D721Med (cell line): ENCODE measurements at regions not wholly inside any gene's neighbourhood (a gene's known extent, or its start where the extent isn't known, plus 50 kb on each side); places are given as distances from the start of the nearest gene placed in this dataset.

Experiments used
- DNase-seq: peaks from one replicate; pipeline ENCODE4 v3.0.0; 2011; ENCODE audit warnings: low spot score; ENCODE audit not compliant: insufficient read length
- FAIRE-seq: peaks from 2 replicates; lab custom pipeline; 2011; peaks lifted over from hg19 to GRCh38; lab: Jason Lieb, UNC
- TF ChIP-seq, protein P1 (sequence below): IDR thresholded peaks from 2 replicates; pipeline ENCODE4 v1.5.1; 2012; ENCODE audit warnings: mild to moderate bottlenecking, control low read depth; ENCODE audit not compliant: insufficient read depth; ENCODE audit errors: missing control alignments

DNA sequence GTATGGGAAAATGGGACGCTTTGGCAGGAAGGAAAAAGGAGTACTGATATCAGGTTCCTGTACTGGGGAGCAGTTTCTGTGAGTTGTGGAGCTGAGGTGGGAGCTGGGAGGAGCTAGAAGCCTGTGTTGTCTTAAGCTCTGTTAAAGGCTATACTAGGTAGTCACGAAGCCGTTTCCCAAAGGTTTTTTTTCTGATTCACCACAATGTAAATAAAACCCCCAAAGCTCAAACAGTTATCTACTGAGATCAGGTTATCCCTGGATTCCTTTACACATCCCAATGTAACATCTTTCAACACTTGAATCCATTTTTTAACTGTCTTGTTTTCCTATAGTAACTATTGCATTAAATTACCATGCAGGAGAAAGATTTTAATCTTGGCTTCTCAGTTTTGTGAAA is 297.4 kb upstream of the SFRP2 start:
- no peak for FAIRE-seq
- no peak for DNase-seq
- TF ChIP-seq, protein P1, sequence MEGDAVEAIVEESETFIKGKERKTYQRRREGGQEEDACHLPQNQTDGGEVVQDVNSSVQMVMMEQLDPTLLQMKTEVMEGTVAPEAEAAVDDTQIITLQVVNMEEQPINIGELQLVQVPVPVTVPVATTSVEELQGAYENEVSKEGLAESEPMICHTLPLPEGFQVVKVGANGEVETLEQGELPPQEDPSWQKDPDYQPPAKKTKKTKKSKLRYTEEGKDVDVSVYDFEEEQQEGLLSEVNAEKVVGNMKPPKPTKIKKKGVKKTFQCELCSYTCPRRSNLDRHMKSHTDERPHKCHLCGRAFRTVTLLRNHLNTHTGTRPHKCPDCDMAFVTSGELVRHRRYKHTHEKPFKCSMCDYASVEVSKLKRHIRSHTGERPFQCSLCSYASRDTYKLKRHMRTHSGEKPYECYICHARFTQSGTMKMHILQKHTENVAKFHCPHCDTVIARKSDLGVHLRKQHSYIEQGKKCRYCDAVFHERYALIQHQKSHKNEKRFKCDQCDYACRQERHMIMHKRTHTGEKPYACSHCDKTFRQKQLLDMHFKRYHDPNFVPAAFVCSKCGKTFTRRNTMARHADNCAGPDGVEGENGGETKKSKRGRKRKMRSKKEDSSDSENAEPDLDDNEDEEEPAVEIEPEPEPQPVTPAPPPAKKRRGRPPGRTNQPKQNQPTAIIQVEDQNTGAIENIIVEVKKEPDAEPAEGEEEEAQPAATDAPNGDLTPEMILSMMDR = no peak

DNA sequence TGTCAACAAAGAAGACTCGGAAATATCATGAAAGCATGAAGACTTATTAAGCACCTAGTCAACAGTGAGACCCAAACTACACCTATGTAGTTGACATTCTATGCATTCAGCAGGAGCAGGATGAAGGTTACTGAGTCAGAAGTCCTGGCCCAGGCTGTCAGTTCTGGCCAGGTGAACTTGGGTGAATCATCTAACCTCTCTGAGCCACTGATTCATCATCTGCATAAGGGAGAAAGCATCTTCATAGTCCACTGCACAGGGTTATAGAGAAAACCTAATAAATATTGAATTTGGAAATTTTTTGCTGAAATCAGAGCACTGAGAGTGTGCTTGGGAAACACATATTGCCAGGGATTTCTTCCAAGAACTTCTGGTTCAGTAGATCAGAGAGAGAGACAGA is 296.0 kb upstream of the SFRP2 start:
- TF ChIP-seq, protein P1 = no peak
- FAIRE-seq (no peak), DNase-seq (no peak)

DNA sequence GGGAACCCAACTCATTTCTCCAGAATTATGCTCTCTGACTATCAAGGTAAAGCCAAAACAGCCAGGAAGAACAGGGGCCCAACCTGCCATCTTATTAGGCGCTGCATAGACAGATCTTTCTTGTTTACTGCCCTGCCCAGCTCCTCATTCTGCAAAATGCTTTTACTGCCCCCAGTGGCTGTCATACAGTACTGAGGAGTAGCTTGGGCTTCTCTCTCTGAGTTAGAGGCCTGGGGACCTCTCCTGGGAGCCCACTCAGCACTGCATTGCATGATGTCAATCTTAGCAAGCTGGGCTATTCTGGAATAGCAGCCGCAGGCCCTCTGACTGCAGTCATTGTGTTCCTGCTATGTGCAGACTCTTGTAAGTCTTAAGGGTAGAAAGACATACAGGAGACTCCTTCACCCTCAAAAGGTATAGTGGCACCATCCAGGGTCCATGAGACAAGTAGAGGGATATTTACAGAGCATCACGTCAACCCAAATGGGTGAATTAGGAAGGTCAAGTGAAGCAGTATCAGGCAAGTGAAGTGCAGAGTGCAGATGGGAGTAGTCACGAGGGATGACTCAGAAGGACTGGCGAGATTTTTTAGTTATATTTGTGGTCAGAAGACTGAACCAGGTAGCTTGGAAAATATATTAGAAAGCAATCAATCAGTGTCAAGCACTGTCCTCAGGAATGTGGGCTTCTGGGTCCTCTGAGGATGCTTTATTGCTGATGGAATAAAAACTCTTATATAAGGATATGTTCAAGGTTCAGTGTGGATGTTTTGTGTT is 294.1 kb upstream of the SFRP2 start:
- no peak for FAIRE-seq
- no peak for DNase-seq
- TF ChIP-seq, protein P1 = peak; percentile 29

DNA sequence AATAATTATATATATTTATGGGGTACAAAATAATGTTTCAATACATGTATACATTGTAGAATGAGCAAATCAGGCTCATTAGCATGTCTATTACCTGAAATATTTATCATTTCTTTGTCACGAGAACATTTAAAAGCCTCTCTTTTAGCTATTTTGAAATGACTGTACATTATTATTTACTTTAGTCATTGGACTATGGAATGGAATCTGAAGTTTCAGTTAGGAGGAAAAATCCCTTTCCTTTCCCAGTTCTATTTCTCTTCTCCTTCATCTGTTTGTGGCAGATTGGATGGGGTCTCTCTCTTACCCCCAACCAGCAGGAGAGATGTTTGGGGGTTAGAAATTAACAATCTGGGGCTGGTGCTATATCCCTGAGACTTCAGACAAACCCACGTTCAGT is 292.5 kb upstream of the SFRP2 start:
- DNase-seq = no peak
- no peak for FAIRE-seq
- TF ChIP-seq, protein P1 = no peak

DNA sequence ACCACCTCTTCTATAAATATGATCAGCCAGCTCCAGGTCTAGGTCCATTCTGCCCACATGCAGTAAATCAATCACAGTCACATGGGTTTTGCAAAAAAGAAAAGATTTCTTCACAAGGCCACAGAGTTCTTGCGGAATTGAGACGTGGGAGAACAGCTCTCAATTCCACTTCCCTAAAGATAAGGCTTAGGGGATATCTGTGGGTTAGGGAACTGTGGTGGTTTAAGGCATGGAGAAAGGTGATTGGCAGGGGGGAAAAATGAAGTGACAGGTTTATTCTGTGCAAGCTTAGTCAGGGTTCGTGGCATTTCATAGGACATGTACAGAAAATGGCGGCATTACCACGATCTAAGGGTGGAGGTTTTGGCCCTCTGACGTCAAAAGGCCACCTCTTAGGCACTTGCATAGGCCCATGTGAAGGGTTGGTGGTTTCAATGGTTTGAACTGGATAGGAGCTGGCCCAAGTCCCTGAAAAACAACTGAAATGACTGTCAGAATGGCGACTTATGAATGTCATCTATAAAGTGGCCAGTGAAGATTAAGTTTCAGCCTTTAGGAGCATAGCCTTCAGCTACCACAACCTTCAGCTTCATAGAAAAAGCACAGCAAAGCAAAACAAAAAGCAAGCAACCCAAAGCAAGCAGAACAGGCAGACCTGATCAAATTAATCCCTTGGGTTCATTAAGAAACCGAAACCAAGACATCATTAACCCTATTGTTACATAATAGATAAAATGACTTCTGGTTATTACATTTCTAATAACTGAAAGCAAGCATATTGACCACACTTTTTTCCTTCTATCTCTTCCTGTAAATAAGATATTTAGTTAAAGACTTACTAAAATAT is 289.8 kb upstream of the SFRP2 start:
- no peak for FAIRE-seq
- no peak for DNase-seq
- TF ChIP-seq, protein P1 = no peak

DNA sequence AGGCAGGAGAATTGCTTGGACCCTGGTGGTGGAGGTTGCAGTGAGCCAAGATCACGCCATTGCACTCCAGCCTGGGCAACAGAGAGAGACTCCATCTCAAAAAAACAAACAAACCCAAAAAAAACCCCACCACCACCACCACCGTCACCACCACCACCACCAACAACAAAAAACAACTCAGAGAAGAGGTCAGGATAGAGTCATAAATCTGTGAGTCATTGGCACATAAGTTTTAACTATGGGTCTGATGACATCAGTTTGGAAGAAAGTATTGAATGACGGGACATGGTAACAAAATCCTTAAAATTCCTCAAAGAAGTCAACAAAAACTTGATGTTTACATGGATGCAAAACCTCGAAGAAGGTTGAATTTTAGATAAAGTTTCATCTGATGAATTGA is 288.0 kb upstream of the SFRP2 start:
- DNase-seq = no peak
- no peak for FAIRE-seq
- TF ChIP-seq, protein P1 = no peak
